ENCODE measurements at regions not wholly inside any gene's neighbourhood (a gene's known extent, or its start where the extent isn't known, plus 50 kb on each side); places are given as distances from the start of the nearest gene placed in this dataset.
A peak's percentile ranks its signal among the peaks of the same experiment; 100 is the strongest.

DNA sequence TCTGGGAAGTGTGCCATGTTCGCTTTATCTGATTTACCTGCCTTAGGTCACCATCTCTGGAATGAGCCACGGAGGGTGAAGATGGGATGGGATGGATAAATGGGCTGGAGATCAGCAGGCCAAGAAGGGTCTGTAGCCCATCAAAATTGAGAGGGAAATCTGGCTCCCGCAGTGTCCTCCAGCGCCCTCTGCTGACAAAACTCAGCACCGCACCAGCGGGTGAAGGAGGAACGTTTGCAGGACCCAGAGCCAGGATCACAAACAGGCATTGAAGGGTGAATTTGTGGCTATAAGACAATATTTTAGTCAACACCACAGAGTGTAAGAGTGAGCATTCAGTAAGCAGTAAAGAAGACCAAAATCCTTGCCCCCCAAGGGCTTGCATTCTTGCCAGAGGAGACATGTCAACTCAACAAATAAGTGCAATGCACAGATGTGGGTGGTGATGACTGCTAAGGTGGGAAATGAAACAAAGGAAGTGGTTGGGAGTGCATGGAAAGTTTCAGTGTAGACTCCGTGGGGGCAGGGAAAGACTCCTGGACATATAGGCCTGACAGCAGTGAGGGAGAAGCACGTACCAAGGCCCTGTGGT is 124.4 kb downstream of the TENT4A start:
- TF ChIP-seq TCF12 (IDR thresholded peaks at IDR 0.05; ENCODE audit: low read depth) (no peak), FOXM1 (IDR thresholded peaks at IDR 0.05; ENCODE audit: borderline replicate concordance, low read depth) (no peak), RAD21 (IDR thresholded peaks at IDR 0.05; ENCODE audit: low read depth) (peak; percentile 72)
- TF ChIP-seq, protein P1, sequence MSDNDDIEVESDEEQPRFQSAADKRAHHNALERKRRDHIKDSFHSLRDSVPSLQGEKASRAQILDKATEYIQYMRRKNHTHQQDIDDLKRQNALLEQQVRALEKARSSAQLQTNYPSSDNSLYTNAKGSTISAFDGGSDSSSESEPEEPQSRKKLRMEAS (IDR thresholded peaks at IDR 0.05) = no peak

DNA sequence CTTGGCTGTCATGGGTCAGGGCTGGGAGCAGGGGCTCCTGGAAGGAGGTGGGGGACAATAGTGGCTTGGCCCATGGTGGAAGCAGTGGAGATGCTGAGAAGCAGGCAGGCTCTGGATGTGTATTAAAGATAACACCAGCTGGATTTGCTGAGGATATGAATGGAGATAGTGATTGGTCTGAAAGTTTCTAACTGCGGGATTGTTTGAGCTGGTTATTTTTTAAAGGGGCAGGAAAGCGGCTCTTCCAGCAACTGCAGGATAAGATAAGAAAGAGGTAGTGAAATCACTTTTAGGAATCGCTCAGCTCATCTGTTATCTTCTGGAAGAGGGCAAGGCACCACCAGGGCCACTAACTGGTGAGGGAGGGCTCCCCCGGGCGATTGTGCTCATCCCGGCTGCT is 125.5 kb downstream of the TENT4A start:
- TF ChIP-seq, protein P2, sequence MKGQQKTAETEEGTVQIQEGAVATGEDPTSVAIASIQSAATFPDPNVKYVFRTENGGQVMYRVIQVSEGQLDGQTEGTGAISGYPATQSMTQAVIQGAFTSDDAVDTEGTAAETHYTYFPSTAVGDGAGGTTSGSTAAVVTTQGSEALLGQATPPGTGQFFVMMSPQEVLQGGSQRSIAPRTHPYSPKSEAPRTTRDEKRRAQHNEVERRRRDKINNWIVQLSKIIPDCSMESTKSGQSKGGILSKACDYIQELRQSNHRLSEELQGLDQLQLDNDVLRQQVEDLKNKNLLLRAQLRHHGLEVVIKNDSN (IDR thresholded peaks at IDR 0.05) = no peak
- TF ChIP-seq, protein P3, sequence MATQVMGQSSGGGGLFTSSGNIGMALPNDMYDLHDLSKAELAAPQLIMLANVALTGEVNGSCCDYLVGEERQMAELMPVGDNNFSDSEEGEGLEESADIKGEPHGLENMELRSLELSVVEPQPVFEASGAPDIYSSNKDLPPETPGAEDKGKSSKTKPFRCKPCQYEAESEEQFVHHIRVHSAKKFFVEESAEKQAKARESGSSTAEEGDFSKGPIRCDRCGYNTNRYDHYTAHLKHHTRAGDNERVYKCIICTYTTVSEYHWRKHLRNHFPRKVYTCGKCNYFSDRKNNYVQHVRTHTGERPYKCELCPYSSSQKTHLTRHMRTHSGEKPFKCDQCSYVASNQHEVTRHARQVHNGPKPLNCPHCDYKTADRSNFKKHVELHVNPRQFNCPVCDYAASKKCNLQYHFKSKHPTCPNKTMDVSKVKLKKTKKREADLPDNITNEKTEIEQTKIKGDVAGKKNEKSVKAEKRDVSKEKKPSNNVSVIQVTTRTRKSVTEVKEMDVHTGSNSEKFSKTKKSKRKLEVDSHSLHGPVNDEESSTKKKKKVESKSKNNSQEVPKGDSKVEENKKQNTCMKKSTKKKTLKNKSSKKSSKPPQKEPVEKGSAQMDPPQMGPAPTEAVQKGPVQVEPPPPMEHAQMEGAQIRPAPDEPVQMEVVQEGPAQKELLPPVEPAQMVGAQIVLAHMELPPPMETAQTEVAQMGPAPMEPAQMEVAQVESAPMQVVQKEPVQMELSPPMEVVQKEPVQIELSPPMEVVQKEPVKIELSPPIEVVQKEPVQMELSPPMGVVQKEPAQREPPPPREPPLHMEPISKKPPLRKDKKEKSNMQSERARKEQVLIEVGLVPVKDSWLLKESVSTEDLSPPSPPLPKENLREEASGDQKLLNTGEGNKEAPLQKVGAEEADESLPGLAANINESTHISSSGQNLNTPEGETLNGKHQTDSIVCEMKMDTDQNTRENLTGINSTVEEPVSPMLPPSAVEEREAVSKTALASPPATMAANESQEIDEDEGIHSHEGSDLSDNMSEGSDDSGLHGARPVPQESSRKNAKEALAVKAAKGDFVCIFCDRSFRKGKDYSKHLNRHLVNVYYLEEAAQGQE (IDR thresholded peaks at IDR 0.05; ENCODE audit: low read depth) = no peak
- no peak for TF ChIP-seq NFIC (IDR thresholded peaks at IDR 0.05)
- no peak for TF ChIP-seq EGR1 (IDR thresholded peaks at IDR 0.05)
- TF ChIP-seq TEAD4 (IDR thresholded peaks at IDR 0.05) = no peak
- no peak for TF ChIP-seq RAD21 (IDR thresholded peaks at IDR 0.05; ENCODE audit: low read depth)
- no peak for TF ChIP-seq FOXM1 (IDR thresholded peaks at IDR 0.05; ENCODE audit: borderline replicate concordance, low read depth)
- TF ChIP-seq TAF1 (IDR thresholded peaks at IDR 0.05; ENCODE audit: low read depth) = no peak
- TF ChIP-seq, protein P1 (IDR thresholded peaks at IDR 0.05) = no peak
- TF ChIP-seq ZBTB7A (IDR thresholded peaks at IDR 0.05; ENCODE audit: low read depth) = no peak
- TF ChIP-seq CEBPB (IDR thresholded peaks at IDR 0.05) = no peak
- TF ChIP-seq TCF12 (IDR thresholded peaks at IDR 0.05; ENCODE audit: low read depth) = no peak
- no peak for TF ChIP-seq CREB1 (IDR thresholded peaks at IDR 0.05; ENCODE audit: low read depth)
- TF ChIP-seq EP300 (IDR thresholded peaks at IDR 0.05; ENCODE audit: borderline replicate concordance) = no peak
- TF ChIP-seq YY1 (IDR thresholded peaks at IDR 0.05; ENCODE audit: low read depth) = no peak

DNA sequence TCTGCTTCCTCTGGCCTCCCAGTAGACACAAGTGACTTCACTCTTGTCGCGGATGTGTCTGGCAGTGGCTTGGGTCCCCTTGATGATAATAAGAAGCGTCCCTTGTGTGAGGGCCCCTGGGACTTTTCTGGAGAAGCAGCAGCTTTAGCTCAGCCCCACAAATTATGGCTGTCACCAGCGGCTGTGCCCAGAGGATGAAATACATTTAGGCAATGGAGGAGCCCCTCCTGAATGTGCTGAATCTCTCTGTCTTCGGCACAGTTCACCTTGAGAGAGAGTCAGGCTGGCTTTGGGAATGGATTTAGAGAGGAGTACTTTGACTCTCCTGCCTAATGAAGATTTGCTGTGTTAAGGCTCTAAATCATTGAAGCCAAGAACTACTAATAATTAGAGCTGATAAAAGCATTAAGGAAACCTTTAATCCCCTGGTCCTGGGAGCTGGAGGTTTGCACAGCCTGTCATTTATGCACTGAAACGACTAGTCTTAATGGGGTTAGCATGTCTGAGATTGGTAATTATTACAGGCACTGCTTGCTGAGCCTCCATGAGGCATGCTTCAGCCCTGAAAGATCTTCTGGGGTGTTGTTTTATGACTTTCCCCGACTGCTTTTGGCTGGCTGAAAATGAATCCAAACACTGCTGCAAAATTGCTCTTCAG is 127.0 kb downstream of the TENT4A start:
- no peak for TF ChIP-seq NFIC (IDR thresholded peaks at IDR 0.05)
- TF ChIP-seq EGR1 (IDR thresholded peaks at IDR 0.05) = no peak
- TF ChIP-seq CEBPB (IDR thresholded peaks at IDR 0.05) = no peak
- TF ChIP-seq TEAD4 (IDR thresholded peaks at IDR 0.05) = no peak
- TF ChIP-seq, protein P1 (IDR thresholded peaks at IDR 0.05) = no peak
- no peak for TF ChIP-seq YY1 (IDR thresholded peaks at IDR 0.05; ENCODE audit: low read depth)
- TF ChIP-seq CREB1 (IDR thresholded peaks at IDR 0.05; ENCODE audit: low read depth) = no peak
- TF ChIP-seq, protein P3 (IDR thresholded peaks at IDR 0.05; ENCODE audit: low read depth) = no peak
- no peak for TF ChIP-seq ZBTB7A (IDR thresholded peaks at IDR 0.05; ENCODE audit: low read depth)
- no peak for TF ChIP-seq TCF12 (IDR thresholded peaks at IDR 0.05; ENCODE audit: low read depth)
- TF ChIP-seq, protein P2 (IDR thresholded peaks at IDR 0.05) = no peak
- TF ChIP-seq RAD21 (IDR thresholded peaks at IDR 0.05; ENCODE audit: low read depth) = no peak

DNA sequence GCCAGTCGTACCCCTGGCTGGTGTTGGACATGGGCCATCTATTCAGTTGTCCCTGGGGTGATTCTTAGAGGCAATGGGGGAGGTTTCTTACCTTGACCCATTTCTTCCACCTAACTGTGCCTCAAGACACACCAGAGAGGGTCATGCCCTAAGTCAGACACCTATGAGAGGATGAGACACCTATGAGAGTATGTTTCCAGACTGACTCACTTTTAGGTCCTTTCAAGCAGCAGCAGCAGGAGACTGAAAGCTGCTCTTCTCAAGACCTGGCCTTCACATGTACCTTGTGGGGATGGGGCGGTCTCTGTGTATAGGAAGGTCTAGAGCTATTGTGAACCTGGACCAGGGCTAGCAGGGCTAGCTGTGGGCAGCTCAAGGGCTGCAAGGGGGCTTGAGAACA is 130.1 kb downstream of the TENT4A start:
- TF ChIP-seq TAF1 (IDR thresholded peaks at IDR 0.05; ENCODE audit: low read depth) = no peak
- no peak for TF ChIP-seq EP300 (IDR thresholded peaks at IDR 0.05; ENCODE audit: borderline replicate concordance)
- no peak for TF ChIP-seq CEBPB (IDR thresholded peaks at IDR 0.05)
- TF ChIP-seq, protein P3 (IDR thresholded peaks at IDR 0.05; ENCODE audit: low read depth) = no peak
- no peak for TF ChIP-seq TCF12 (IDR thresholded peaks at IDR 0.05; ENCODE audit: low read depth)
- TF ChIP-seq ZBTB7A (IDR thresholded peaks at IDR 0.05; ENCODE audit: low read depth) = no peak
- TF ChIP-seq, protein P2 (IDR thresholded peaks at IDR 0.05) = no peak
- TF ChIP-seq CREB1 (IDR thresholded peaks at IDR 0.05; ENCODE audit: low read depth) = no peak
- TF ChIP-seq, protein P1 (IDR thresholded peaks at IDR 0.05) = no peak
- TF ChIP-seq FOXM1 (IDR thresholded peaks at IDR 0.05; ENCODE audit: borderline replicate concordance, low read depth) = no peak
- TF ChIP-seq EGR1 (IDR thresholded peaks at IDR 0.05) = no peak

Data from Ishikawa (cell line).